ENCODE measurements at regions not wholly inside any gene's neighbourhood (a gene's known extent, or its start where the extent isn't known, plus 50 kb on each side); places are given as distances from the start of the nearest gene placed in this dataset.

DNA sequence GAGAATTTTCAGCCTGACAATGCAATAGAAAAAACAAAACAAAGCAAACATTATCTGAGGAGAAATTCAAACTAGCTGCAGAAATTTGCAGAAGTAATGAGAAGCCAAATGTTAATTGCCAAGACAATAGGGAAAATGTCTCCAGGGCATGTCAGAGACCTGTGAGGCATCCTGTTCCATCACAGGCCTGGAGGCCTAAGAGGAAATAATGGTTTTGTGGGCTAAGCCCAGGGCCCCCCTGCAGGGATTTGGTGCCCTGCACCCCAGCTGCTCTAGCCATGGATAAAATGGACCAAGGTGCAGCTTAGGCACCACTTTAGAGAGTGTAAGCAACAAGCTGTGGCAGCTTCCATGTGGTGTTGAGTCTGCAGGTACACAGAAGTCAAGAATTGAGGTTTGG is 401.2 kb upstream of the NECTIN3 start (continued):
- TF ChIP-seq, protein P1, sequence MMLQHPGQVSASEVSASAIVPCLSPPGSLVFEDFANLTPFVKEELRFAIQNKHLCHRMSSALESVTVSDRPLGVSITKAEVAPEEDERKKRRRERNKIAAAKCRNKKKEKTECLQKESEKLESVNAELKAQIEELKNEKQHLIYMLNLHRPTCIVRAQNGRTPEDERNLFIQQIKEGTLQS (IDR thresholded peaks at IDR 0.05): no peak
- TF ChIP-seq, protein P1 (CRISPR knock-in tag; conservative IDR thresholded peaks at IDR 0.05): no peak
- TF ChIP-seq ZFPM2 (CRISPR knock-in tag; IDR thresholded peaks at IDR 0.05): no peak
- TF ChIP-seq XRCC3 (IDR thresholded peaks at IDR 0.05): no peak
- TF ChIP-seq POLR2A (conservative IDR thresholded peaks at IDR 0.05): no peak
- TF ChIP-seq, protein P2, sequence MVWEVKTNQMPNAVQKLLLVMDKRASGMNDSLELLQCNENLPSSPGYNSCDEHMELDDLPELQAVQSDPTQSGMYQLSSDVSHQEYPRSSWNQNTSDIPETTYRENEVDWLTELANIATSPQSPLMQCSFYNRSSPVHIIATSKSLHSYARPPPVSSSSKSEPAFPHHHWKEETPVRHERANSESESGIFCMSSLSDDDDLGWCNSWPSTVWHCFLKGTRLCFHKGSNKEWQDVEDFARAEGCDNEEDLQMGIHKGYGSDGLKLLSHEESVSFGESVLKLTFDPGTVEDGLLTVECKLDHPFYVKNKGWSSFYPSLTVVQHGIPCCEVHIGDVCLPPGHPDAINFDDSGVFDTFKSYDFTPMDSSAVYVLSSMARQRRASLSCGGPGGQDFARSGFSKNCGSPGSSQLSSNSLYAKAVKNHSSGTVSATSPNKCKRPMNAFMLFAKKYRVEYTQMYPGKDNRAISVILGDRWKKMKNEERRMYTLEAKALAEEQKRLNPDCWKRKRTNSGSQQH (CRISPR knock-in tag; IDR thresholded peaks at IDR 0.05): no peak

GRCh38 chr3:110677506-110677905 is 394.1 kb upstream of the NECTIN3 start:
- Histone ChIP-seq H4K20me1 (replicated peaks; ENCODE audit: control insufficient read depth, insufficient read depth, low read length) (no peaks in the 10 kb centered on the region), H3K9me3 (replicated peaks; ENCODE audit: control insufficient read depth, insufficient read depth, low read depth, low read length) (no peaks in the 10 kb centered on the region), H3K27ac (ENCODE audit: extremely low read depth, low read depth, low read length) (no peak overlapping the region), H3K4me3 (no peak overlapping the region), H3K9ac (ENCODE audit: insufficient read depth in 1 of 2, low read depth in 2 of 2, low read length in 2 of 2) (no peak overlapping the region), H2AFZ (ENCODE audit: low read depth, low read length) (no peak overlapping the region), H3K4me2 (ENCODE audit: insufficient read depth, low read length) (no peak overlapping the region), H3K36me3 (ENCODE audit: control insufficient read depth, insufficient read depth, low read length) (no peaks in the 10 kb centered on the region), H3K79me2 (ENCODE audit: control insufficient read depth, insufficient read depth, low read length) (no peaks in the 10 kb centered on the region), H3K4me1 (replicated peaks in 1 of 2; ENCODE audit: control insufficient read depth in 2 of 2, insufficient read depth in 2 of 2, low read length in 2 of 2) (no peaks in the 10 kb centered on the region), H3K9me1 (ENCODE audit: control insufficient read depth, insufficient read depth, low read length) (no peaks in the 10 kb centered on the region), H3K27me3 (ENCODE audit: control insufficient read depth in 2 of 2, insufficient read depth in 2 of 2, low read length in 2 of 2) (no peaks in the 10 kb centered on the region)
- no peak for ATAC-seq
- 67% methylated on average over 3 of the region's 3 CpGs for WGBS (ENCODE audit: insufficient coverage, low coverage, missing lambda C conversion rate)
- ChIA-PET POLR2A (no interaction called here), CTCF (ENCODE audit: low intra/inter-chr PET ratio) (no interaction called here)
- intact Hi-C loops (cut with micrococcal nuclease) (no loop called here), in situ Hi-C loops (cut with MboI) (no loop called here)
- no peak for DNase-seq (ENCODE audit: extremely low read depth in 1 of 4, low spot score in 3 of 4)
- TF ChIP-seq RFX7 (CRISPR knock-in tag; IDR thresholded peaks at IDR 0.05): no peak
- no peak for TF ChIP-seq ZSCAN32 (CRISPR knock-in tag; IDR thresholded peaks at IDR 0.05)
- TF ChIP-seq CHD7 (IDR thresholded peaks at IDR 0.05; ENCODE audit: low read depth, low read length): no peak
- no peak for TF ChIP-seq ZNF589 (CRISPR knock-in tag; IDR thresholded peaks at IDR 0.05; ENCODE audit: low read depth)
- FAIRE-seq: no peak
- no TSS peak for BruUV-seq (replicated peaks)

Measured in K562 (cell line).